Kidney (tissue), 13 donors: ENCODE measurements at regions not wholly inside any gene's neighbourhood (a gene's known extent, or its start where the extent isn't known, plus 50 kb on each side); places are given as distances from the start of the nearest gene placed in this dataset.

Source experiments
- DNase-seq, 5 donors: peaks; one replicate each; pipeline ENCODE4 v3.0.0-alpha.2; 2013 to 2020
- FAIRE-seq: peaks from 2 replicates; lab custom pipeline; 2012; peaks lifted over from hg19 to GRCh38; lab: Jason Lieb, UNC
- H3K27ac ChIP-seq, 2 donors: one replicate each; pipeline ENCODE4 v1.7.0; 2013; ENCODE audit warnings: low read depth in 2 of 2, low read length in 2 of 2, inconsistent platforms in 1 of 2
- H3K27me3 ChIP-seq: one replicate; pipeline ENCODE4 v1.7.1; 2013; ENCODE audit warnings: low read length, inconsistent platforms; ENCODE audit not compliant: control insufficient read depth, insufficient read depth
- H3K36me3 ChIP-seq, 3 donors: one replicate each; pipeline versions ENCODE4 v1.7.0 to v1.7.1; 2013; ENCODE audit warnings: low read length in 3 of 3, control low read depth in 1 of 3, inconsistent platforms in 1 of 3; ENCODE audit not compliant: insufficient read depth in 3 of 3, control insufficient read depth in 2 of 3
- H3K4me1 ChIP-seq, 3 donors: one replicate each; pipeline versions ENCODE4 v1.7.0 to v1.7.1; 2013; ENCODE audit warnings: low read length in 3 of 3, inconsistent platforms in 1 of 3, low read depth in 1 of 3; ENCODE audit not compliant: control insufficient read depth in 2 of 3, insufficient read depth in 2 of 3
- H3K4me3 ChIP-seq, 3 donors: one replicate each; pipeline versions ENCODE4 v1.7.0 to v1.8.1; 2013; ENCODE audit warnings: low read length in 3 of 3, control low read depth in 1 of 3, inconsistent platforms in 1 of 3
- H3K9ac ChIP-seq, 3 donors: one replicate each; pipeline versions ENCODE4 v1.7.0 to v1.7.1; 2013; ENCODE audit warnings: low read length in 3 of 3, control low read depth in 1 of 3, inconsistent platforms in 1 of 3
- H3K9me3 ChIP-seq, 3 donors: one replicate each; pipeline versions ENCODE4 v1.7.0 to v1.7.1; 2013; ENCODE audit warnings: low read length in 3 of 3, control low read depth in 1 of 3, inconsistent platforms in 1 of 3; ENCODE audit not compliant: control insufficient read depth in 2 of 3, insufficient read depth in 1 of 3
- intact Hi-C: fragments of 100-400 bp; cut with DNase I; formaldehyde crosslinking; loops from one replicate; pipeline ENCODE4 v1.11.1; 2022
- TF ChIP-seq, protein P1 (sequence below): IDR thresholded peaks from 3 replicates; pipeline ENCODE4 v1.5.1; 2012; ENCODE audit warnings: mild to moderate bottlenecking, moderate library complexity, borderline replicate concordance; ENCODE audit not compliant: insufficient read depth; ENCODE audit errors: extremely low read depth
- donor health status: control.
- donor health status: control.
- donor health status: control.
- donor health status: control.
- donor health status: control.
- donor health status: DM: yes; HTN: yes; CAD: no.
- donor health status: Normal renal cell carcinoma (clear cell type).

DNA sequence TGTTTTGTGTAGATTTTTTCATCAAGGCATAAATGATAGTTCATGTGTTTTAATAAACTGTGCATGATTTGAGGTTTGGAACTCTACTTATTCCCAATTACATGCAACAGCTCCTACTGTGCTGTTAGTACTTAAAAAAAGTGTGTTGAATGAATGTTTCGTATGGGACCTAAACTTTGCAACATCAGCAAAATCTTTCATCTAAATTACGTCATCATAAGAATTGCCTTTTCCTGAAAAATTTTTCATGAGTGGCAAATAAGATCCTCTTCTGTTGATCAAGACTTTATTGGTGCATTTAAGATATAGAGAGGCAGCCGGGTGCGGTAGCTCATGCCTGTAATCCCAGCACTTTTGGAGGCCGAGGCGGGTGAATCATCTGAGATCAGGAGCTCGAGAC is 826.1 kb downstream of the SEMA5A start:
- Histone ChIP-seq H3K4me1 (no peaks in the 10 kb centered on the region), H3K9ac (no peak overlapping the region), H3K27ac (no peak overlapping the region), H3K36me3 (no peaks in the 10 kb centered on the region), H3K9me3 (no peaks in the 10 kb centered on the region), H3K27me3 (no peaks in the 10 kb centered on the region), H3K4me3 (no peak overlapping the region)
- DNase-seq: no peak
- TF ChIP-seq, protein P1, sequence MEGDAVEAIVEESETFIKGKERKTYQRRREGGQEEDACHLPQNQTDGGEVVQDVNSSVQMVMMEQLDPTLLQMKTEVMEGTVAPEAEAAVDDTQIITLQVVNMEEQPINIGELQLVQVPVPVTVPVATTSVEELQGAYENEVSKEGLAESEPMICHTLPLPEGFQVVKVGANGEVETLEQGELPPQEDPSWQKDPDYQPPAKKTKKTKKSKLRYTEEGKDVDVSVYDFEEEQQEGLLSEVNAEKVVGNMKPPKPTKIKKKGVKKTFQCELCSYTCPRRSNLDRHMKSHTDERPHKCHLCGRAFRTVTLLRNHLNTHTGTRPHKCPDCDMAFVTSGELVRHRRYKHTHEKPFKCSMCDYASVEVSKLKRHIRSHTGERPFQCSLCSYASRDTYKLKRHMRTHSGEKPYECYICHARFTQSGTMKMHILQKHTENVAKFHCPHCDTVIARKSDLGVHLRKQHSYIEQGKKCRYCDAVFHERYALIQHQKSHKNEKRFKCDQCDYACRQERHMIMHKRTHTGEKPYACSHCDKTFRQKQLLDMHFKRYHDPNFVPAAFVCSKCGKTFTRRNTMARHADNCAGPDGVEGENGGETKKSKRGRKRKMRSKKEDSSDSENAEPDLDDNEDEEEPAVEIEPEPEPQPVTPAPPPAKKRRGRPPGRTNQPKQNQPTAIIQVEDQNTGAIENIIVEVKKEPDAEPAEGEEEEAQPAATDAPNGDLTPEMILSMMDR: no peak
- FAIRE-seq: no peak
- intact Hi-C loops: no loop called here

DNA sequence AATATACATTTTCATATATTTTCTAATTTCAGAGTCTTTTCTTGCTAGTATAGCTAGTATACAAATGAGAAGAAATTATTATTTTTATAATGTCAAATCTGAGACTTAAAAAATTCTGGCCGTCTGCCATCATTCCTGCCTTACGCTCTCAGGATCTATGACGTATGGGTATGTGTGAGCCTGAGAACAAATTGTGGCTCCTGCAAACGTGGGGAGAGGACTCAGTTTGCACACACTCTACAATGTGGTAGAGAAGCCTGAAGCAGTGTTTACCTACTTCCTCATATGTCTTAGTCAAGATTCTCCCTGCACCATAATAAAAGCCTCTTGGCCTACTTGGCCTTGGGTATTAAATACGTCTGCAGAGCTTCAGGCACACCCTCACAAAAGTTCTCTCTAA is 825.4 kb downstream of the SEMA5A start:
- no peak overlapping the region for H3K9ac ChIP-seq
- H3K4me1 ChIP-seq: no peaks in the 10 kb centered on the region
- intact Hi-C loops: no loop called here
- no peak overlapping the region for H3K27ac ChIP-seq
- TF ChIP-seq, protein P1: no peak
- peaks cover 0 to under 1% (median 0%) of the 10 kb centered on the region in 3 donors for H3K9me3 ChIP-seq
- FAIRE-seq (no peak), DNase-seq (no peak)
- no peak overlapping the region for H3K4me3 ChIP-seq
- H3K36me3 ChIP-seq: no peaks in the 10 kb centered on the region
- no peaks in the 10 kb centered on the region for H3K27me3 ChIP-seq

DNA sequence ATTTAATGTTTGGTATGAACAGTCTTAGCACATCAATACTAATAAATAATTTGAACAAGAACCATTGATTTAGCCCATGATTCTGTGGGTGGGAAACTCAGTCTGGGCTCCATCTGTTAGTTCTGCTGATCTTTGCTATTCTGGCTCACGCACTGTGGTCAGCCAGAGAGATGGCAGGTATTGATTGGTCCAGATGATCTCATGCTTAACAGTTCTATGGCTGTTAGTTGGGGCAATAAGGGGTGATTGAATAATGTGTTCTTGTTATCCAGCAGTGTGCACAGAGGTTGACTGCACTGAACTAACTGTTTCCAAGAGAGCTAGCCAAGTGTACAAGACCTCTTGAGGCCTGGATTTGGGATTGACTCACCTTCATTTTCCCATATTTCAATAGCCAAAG is 824.3 kb downstream of the SEMA5A start:
- Histone ChIP-seq H3K9ac (no peak overlapping the region), H3K9me3 (peaks cover 0 to 4% (median 0%) of the 10 kb centered on the region in 3 donors), H3K4me1 (no peaks in the 10 kb centered on the region), H3K27me3 (no peaks in the 10 kb centered on the region), H3K36me3 (no peaks in the 10 kb centered on the region), H3K27ac (no peak overlapping the region), H3K4me3 (no peak overlapping the region)
- intact Hi-C loops: no loop called here
- FAIRE-seq (no peak), DNase-seq (no peak)
- TF ChIP-seq, protein P1: no peak

DNA sequence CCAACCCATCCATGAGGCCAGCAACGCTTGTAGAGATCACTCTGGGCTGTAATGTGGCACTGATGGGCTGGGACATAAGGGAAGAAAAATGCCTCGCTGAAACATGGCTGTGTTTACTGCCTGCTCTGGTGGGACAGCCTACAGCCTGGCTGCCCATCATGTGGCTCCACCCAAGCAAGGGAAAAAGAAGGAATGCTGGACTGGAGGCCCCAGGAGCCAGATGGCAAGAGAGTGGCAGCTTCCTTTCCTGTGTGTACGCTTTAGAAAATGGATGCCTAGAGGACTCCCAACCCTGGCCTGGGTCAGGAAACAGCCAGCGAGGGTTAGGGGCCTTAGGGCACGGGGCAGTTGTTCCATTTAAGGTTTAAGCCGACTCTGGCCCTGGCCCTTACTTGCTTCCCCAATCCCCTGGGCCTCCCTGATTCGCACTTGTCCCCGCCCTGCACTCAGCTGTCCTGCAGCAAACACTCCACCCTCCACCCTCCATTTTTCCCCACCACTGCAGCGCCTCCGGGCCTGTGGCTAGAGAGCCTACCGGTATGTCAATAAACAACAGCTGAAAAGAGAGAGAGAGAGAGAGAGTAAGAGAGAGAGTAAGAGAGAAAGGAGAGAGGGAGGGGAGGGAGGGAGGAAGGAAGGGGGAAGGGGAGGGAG is 819.4 kb downstream of the SEMA5A start:
- Histone ChIP-seq H3K4me1 (no peaks in the 10 kb centered on the region), H3K27me3 (no peaks in the 10 kb centered on the region), H3K36me3 (no peaks in the 10 kb centered on the region), H3K4me3 (no peak overlapping the region), H3K9ac (no peak overlapping the region), H3K27ac (no peak overlapping the region), H3K9me3 (peaks cover 0 to 4% (median 0%) of the 10 kb centered on the region in 3 donors)
- FAIRE-seq: no peak
- DNase-seq: peak in 1 of 5 donors; percentile 58
- TF ChIP-seq, protein P1: no peak
- intact Hi-C loops: no loop called here
